Stromal cell of bone marrow (primary cell): ENCODE measurements at regions not wholly inside any gene's neighbourhood (a gene's known extent, or its start where the extent isn't known, plus 50 kb on each side); places are given as distances from the start of the nearest gene placed in this dataset.
A peak's percentile ranks its signal among the peaks of the same experiment; 100 is the strongest.
"Not testable (repeated sequence)": the region's sequence is repeated elsewhere in the genome, so short reads cannot be mapped to it uniquely, and the experiment has no call there.

Experiments used
- DNase-seq: peaks from one replicate; pipeline ENCODE4 v3.0.0-alpha.2; 2012; ENCODE audit warnings: low read depth

DNA sequence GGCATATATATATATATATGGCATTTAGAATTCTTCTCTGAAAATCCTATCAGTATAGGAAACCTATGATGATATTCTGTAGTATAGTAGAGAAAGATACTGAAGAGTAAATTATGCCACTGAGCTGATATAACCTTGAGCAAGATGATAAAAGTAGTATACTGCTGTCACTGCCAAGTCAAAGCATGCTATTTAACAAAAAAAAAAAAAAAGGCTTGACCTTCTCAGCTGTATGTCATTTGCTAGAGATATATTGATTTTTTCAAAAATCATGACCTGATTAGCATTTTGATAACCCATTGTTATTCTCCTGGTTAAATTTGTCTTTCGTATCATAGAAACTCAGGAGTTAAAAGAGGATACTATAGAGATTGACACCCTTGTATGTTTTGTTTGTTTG is 299.4 kb downstream of the ADAMTS20 start:
- no peak for DNase-seq

DNA sequence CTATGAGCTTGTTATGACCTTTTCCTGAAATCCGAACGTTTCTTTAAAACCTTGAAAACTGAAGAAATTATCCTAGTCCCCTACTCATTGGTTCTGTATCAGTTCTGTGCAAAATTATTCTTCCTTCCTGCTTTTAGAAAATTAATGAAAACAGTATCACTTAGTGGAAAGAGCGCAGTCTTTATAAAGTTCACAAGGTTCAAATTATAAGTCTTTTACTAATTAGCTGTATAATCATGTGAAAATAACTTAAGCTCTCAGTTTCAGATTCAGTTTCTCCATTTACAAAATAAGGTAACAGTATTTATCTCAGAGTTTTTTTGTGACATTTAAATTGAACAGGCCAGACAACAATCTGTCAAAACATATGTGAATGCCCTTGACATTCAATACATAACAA is 306.1 kb downstream of the ADAMTS20 start:
- DNase-seq, result no peak

DNA sequence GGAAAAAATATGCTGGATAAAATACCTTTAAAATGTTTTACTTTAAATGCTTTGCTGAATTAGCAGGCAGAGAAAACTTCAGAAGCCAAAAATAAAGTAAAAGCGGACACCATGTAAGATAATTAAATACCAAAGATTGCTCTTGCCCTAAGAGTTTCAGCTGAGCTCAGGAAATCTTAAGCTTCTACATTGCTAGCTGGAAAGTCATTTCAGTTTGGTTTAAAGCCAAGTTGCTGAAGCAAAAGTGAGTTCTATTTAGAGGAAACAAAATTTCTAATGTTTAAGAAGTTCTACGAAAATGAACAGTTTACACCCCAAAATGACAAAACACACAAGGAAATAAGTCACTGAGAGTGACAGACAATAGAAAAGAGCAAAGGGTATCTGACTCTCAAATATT is 310.0 kb downstream of the ADAMTS20 start:
- peak; percentile 34 for DNase-seq

- DNase-seq, result no peak
Measured at GRCh38 chr12:43238281-43238680, 313.7 kb downstream of the ADAMTS20 start.

GRCh38 chr12:43237238-43237879 is 314.6 kb downstream of the ADAMTS20 start:
- DNase-seq, result no peak

GRCh38 chr12:43235721-43236120 is 316.3 kb downstream of the ADAMTS20 start:
- no peak for DNase-seq

DNA sequence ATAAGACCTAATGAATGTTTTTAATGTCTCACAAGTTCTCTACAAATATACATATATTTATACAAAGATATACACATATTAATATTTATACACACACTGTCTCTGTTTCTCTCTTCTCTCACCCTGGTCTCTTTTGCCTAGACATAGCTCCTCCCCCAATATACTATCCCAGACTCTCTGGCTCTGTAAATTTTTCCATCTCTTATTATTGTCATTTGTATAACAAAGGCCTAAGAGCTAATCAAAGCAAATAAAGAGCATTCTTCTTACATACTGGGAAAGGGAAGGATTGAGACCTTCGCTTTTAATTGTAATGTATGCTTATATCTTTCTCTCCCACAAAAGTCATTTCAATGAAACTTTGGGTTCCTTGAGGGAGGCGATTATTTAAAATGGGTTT is 318.1 kb downstream of the ADAMTS20 start:
- no peak for DNase-seq

GRCh38 chr12:43226151-43226550 is 325.9 kb downstream of the ADAMTS20 start:
- no peak for DNase-seq

DNA sequence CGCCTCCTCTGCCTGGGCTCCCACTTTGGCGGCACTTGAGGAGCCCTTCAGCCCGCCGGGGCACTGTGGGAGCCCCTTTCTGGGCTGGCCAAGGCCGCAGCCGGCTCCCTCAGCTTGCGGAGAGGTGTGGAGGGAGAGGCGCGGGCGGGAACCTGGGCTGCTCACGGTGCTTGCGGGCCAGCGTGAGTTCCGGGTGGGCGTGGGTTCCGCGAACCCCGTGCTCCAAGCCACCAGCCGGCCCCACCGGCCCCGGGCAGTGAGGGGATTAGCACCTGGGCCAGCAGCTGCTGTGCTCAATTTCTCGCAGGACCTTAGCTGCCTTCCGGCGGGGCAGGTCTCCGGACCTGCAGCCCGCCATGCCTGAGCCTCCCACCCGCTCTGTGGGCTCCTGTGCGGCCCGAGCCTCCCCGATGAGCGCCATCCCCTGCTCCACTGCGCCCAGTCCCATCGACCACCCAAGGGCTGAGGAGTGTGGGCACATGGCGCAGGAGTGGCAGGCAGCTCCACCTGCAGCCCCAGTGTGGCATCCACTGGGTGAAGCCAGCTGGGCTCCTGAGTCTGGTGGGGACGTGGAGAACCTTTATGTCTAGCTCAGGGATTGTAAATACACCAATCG is 327.7 kb downstream of the ADAMTS20 start:
- not testable (repeated sequence) for DNase-seq

DNA sequence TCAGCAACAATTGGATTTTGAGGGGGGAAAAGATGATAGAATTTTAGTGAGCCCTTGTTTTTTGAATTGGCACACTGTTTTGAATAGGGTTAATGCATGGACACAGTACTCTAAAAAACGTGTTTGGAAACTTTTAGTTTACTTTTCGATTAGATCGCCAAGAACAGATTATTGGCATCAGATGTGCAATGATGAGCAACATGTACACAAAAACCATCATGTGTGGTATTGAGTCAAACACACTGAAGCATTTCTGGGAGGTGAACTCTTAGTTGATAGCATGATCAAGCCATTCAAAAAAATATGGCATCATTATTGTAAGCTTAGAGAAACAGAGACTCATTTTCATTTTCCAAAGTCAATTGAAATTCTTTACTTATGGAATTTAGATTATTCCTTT is 329.2 kb downstream of the ADAMTS20 start:
- DNase-seq, result no peak

DNA sequence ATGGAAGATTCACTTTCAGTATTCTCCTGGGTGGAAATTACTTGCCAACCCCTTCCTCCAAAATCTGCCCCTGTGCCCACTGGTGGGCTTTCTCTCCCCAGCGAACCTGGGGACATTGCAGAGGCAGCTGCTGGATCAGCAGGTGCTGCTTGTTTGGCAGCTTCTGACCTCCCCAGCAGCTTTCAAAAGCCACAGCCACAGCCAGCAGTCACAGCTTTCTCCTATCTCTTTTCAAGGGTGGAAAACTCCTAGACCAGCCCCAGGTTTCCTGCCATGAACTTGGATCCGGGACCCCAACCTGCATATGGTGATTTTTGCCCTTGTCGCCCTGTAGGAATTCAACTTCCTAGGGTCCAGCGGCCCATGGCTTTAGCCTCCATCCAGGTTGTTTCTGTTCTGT is 330.8 kb downstream of the ADAMTS20 start:
- no peak for DNase-seq

- DNase-seq, result no peak
Measured at GRCh38 chr12:43216490-43216889, 335.5 kb downstream of the ADAMTS20 start.

DNA sequence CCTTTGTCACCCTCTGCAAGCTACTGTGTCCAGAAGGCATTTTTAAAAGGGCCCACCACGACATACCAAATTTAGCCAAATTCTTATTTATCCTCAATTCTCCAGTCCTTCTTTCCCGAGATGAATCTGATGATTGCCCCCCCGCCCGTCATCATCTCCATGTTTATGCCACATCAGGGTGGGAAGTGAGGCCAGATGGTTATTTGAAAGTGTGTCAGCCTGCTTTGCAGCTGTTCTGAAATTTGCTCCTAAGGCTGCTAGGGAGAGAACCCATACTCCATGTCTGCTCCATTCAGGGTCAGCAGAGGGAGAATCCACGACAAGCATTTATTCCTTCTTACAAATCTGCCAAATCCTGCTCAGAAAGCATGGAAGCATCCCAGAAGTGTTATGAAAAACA is 337.8 kb downstream of the ADAMTS20 start:
- DNase-seq, result no peak

DNA sequence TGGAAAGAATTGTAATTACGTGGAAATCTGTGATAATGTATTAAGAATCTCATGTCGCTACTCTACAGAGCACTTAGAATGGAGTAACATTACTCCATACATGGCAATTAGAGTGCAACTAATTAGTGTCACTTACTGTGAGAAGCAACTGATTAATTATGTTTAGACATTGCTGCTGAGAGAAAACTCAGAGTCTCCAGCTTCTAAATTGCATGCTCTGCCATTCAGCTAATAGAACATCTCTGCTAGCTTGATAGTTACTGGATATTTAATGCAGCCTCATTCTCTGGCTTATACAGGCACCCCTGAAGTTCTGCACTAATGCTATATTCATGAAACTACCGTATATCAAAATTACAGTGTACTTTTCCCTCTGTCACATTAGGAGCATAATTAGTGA is 338.4 kb downstream of the ADAMTS20 start:
- DNase-seq, result no peak

GRCh38 chr12:43210485-43211192 is 341.4 kb downstream of the ADAMTS20 start:
- DNase-seq, result peak; percentile 75

DNA sequence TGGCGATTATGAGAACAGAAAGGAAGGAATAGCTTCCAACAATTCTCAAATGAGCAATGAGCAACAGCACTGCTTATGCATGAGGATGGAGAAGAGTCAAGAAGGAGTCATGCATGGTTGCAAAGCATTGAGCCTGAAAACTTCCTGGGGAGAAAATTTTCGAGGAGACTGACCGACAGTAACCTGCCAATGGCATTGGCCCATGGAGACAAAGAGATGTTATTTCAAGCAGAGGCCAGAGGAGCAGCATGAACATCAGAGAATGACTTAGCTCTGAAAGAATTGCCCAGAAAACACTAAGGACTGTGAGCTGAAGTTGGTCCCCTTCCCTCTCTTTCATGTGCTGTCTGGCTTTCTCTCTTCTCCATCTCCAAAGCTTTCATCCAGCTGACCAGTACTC is 343.4 kb downstream of the ADAMTS20 start:
- peak; percentile 87 for DNase-seq

- peak; percentile 28 for DNase-seq
Measured at GRCh38 chr12:43208221-43208620, 343.8 kb downstream of the ADAMTS20 start.

DNA sequence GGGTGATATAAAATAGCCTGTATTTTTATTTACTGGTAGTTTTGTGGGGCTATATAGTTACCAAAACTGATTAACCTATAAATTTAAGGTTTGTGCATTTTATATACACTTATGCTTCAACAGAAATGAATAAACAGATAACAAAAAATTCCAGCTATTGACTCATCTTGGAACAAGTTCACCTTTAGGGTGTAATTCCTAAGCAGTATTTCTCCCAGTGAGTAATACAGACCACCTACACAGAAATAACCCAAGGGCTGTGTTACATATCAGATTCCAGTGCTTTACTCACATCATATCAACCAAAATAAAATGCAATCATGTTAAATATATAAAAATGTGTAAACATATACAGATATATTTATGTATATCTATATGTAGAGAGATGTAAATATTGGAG is 345.6 kb downstream of the ADAMTS20 start:
- no peak for DNase-seq

- no peak for DNase-seq
Measured at GRCh38 chr12:43198608-43199007, 353.4 kb downstream of the ADAMTS20 start.

- no peak for DNase-seq
Measured at GRCh38 chr12:43196268-43196907, 355.6 kb downstream of the ADAMTS20 start.

- DNase-seq, result not testable (repeated sequence)
Measured at GRCh38 chr12:43193096-43193495, 358.9 kb downstream of the ADAMTS20 start.

DNA sequence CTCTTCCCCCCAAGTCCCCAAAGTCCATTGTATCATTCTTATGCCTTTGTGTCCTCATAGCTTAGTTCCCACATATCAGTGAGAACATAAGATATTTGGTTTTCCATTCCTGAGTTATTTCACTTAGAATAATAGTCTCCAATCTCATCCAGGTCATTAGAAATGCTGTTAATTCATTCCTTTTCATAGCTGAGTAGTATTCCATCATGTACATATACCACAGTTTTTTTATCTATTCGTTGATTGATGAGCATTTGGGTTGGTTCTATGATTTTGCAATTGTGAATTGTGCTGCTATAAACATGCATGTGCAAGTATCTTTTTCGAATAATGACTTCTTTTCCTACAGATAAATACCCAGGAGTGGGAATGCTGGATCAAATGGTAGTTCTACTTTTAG is 359.6 kb downstream of the ADAMTS20 start:
- DNase-seq, result not testable (repeated sequence)

- DNase-seq, result no peak
Measured at GRCh38 chr12:43180242-43180641, 371.8 kb downstream of the ADAMTS20 start.
